ENCODE measurements at regions not wholly inside any gene's neighbourhood (a gene's known extent, or its start where the extent isn't known, plus 50 kb on each side); places are given as distances from the start of the nearest gene placed in this dataset.

DNA sequence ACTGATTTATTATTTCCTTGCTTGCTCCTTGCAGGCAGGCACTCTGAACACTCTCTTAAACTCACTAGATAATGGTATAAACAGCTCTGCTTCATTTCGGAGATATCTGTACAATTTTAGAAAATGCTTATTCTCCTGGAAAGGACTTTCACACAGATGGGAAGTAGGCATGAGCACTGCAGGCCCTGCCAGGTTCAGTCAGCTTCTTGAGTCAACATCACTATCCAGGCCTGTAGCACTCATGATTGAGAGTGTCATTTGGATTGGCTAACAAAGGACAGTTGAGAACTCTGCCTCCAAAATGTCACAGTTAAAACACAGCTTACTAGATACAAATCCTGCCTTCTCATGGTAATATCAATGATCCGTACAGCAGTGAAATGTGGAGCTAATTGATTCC lies 181.9 kb downstream of the CYYR1 start:
- Histone ChIP-seq H3K36me3 (no peaks in the 10 kb centered on the region), H3K4me1 (no peaks in the 10 kb centered on the region), H3K4me3 (no peak overlapping the region), H3K27me3 (no peaks in the 10 kb centered on the region), H3K27ac (no peak overlapping the region), H3K9me3 (no peaks in the 10 kb centered on the region)
- no peak for TF ChIP-seq POLR2A (IDR thresholded peaks at IDR 0.05)
- ATAC-seq (no peak), DNase-seq (no peak)
- WGBS (ENCODE audit: insufficient coverage, low coverage, low lambda C conversion rate, missing lambda C conversion rate), result 56% methylated on average over 2 of the region's 2 CpGs
- intact Hi-C loops (cut with DNase I), result no loop called here

GRCh38 chr21:26389971-26390641 lies 183.0 kb downstream of the CYYR1 start:
- intact Hi-C loops (cut with DNase I), result no loop called here
- Histone ChIP-seq H3K9me3 (no peaks in the 10 kb centered on the region), H3K4me3 (no peak overlapping the region), H3K4me1 (no peaks in the 10 kb centered on the region), H3K36me3 (no peaks in the 10 kb centered on the region), H3K27me3 (no peaks in the 10 kb centered on the region), H3K27ac (no peak overlapping the region)
- 33% methylated on average over 6 of the region's 6 CpGs for WGBS (ENCODE audit: insufficient coverage, low coverage, low lambda C conversion rate, missing lambda C conversion rate)
- ATAC-seq, result no peak
- DNase-seq, result no peak
- no peak for TF ChIP-seq CTCF (IDR thresholded peaks at IDR 0.05)
- TF ChIP-seq POLR2A (IDR thresholded peaks at IDR 0.05), result no peak

DNA sequence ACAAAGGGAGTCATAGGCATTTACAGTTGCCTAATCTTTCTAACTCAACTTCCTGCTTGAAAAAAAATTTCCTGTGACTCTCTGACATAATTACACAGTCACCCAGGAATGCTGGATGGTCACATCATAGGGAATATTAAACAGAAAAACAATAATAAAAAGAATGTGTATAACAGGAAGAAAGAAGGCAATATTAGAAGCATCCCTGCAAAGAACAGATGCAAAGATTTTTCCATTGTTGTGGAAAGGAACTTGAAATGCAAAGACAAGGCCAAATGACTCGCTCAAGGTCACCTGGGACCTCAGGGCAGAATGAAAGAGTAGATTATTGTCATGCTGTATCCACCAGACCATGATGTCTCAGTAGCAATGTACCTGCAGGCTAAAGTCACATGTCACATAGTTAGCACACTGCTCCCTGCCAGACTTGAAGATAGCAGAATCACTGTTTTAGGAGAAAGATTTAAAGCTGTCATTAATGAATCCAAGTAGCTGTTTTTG lies 184.3 kb downstream of the CYYR1 start:
- no peak overlapping the region for H3K27ac ChIP-seq
- no peaks in the 10 kb centered on the region for H3K27me3 ChIP-seq
- TF ChIP-seq CTCF (IDR thresholded peaks at IDR 0.05) (no peak), POLR2A (IDR thresholded peaks at IDR 0.05) (no peak)
- WGBS (ENCODE audit: insufficient coverage, low coverage, low lambda C conversion rate, missing lambda C conversion rate), result 8% methylated on average over 1 of the region's 1 CpG
- intact Hi-C loops (cut with DNase I), result no loop called here
- no peak overlapping the region for H3K4me3 ChIP-seq
- no peaks in the 10 kb centered on the region for H3K9me3 ChIP-seq
- H3K36me3 ChIP-seq, result no peaks in the 10 kb centered on the region
- ATAC-seq, result no peak
- no peak for DNase-seq
- H3K4me1 ChIP-seq, result no peaks in the 10 kb centered on the region

GRCh38 chr21:26385721-26386120 lies 187.4 kb downstream of the CYYR1 start:
- TF ChIP-seq CTCF (IDR thresholded peaks at IDR 0.05) (no peak), POLR2A (IDR thresholded peaks at IDR 0.05) (no peak)
- 44% methylated on average over 3 of the region's 3 CpGs for WGBS (ENCODE audit: insufficient coverage, low coverage, low lambda C conversion rate, missing lambda C conversion rate)
- H3K4me1 ChIP-seq, result no peaks in the 10 kb centered on the region
- H3K27me3 ChIP-seq, result no peaks in the 10 kb centered on the region
- H3K27ac ChIP-seq, result no peak overlapping the region
- no peak overlapping the region for H3K4me3 ChIP-seq
- H3K9me3 ChIP-seq, result no peaks in the 10 kb centered on the region
- DNase-seq, result no peak
- intact Hi-C loops (cut with DNase I), result no loop called here
- H3K36me3 ChIP-seq, result no peaks in the 10 kb centered on the region
- ATAC-seq, result no peak

- Histone ChIP-seq H3K27me3 (no peaks in the 10 kb centered on the region), H3K9me3 (no peaks in the 10 kb centered on the region), H3K4me1 (no peaks in the 10 kb centered on the region), H3K36me3 (no peaks in the 10 kb centered on the region), H3K4me3 (no peak overlapping the region), H3K27ac (no peak overlapping the region)
- DNase-seq, result no peak
- no peak for TF ChIP-seq POLR2A (IDR thresholded peaks at IDR 0.05)
- TF ChIP-seq CTCF (IDR thresholded peaks at IDR 0.05), result no peak
- intact Hi-C loops (cut with DNase I), result no loop called here
- ATAC-seq, result no peak
Measured at GRCh38 chr21:26379561-26379960, 193.5 kb downstream of the CYYR1 start.

All from right lobe of liver (tissue), 6 donors.